Islet precursor cell (in vitro differentiated cells): ENCODE measurements at regions not wholly inside any gene's neighbourhood (a gene's known extent, or its start where the extent isn't known, plus 50 kb on each side); places are given as distances from the start of the nearest gene placed in this dataset.
"Not testable (repeated sequence)": the region's sequence is repeated elsewhere in the genome, so short reads cannot be mapped to it uniquely, and the experiment has no call there.

Source experiments
- DNase-seq: peaks from one replicate; pipeline ENCODE4 v3.0.0-alpha.2; 2018

DNA sequence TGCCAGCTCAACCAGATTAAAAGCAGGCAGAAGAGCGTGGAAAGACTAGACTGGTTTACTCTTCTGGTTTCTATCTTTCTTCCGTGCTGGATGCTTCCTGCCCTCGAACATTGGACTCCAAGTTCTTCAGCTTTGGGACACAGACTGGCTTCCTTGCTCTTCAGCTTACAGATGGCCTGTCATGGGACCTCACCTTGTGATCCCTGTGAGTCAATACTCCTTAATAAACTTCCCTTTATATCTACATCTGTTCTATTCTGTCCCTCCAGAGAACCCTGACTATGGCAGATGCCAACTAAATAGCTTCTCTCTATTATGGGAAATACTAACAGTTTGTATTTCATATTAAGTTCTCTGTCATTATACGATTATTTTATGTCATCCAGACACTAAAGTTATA lies 609.1 kb downstream of the LMO7 start:
- DNase-seq = no peak

DNA sequence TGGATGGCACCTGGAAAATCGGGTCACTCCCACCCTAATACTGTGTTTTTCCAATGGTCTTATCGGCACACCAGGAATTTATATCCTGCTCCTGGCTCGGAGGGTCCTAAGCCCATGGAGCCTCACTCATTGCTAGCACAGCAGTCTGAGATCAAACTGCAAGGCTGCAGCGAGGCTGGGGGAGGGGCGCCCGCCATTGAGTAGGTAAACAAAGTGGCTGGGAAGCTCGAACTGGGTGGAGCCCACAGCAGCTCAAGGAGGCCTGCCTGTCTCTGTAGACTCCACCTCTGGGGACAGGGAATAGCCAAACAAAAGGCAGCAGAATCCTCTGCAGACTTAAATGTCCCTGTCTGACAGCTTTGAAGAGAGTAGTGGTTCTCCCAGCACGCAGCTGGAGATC lies 607.0 kb downstream of the LMO7 start:
- DNase-seq = not testable (repeated sequence)

DNA sequence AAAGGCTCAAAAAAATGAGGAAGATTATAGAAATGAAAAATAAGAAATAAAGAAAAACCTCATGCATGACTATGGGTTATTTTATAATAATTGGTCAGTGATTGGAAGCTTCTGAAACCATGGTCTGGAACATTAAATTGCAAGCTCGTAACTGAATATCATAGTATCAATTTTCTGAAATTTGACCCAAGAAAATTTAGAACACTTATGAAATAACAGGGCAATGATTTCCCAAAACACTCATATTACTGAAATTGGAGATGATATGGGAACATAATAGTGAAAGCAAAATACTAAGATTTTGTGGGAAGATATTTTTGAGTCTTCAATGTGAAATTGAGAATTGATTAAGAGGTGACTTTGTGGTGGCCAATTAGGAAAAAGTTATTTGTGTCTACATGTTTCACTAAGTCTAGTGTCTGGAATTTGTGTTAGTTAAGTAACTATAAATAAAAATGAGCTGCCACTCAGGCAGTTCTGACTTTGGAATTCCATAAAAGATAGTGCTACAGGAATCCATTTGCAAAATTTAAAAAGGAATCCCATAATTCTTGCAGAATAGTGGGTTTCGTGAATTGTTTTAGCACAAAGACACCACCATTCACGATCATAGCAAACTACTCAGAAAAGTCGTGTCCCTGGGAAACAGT lies 603.0 kb downstream of the LMO7 start:
- no peak for DNase-seq

DNA sequence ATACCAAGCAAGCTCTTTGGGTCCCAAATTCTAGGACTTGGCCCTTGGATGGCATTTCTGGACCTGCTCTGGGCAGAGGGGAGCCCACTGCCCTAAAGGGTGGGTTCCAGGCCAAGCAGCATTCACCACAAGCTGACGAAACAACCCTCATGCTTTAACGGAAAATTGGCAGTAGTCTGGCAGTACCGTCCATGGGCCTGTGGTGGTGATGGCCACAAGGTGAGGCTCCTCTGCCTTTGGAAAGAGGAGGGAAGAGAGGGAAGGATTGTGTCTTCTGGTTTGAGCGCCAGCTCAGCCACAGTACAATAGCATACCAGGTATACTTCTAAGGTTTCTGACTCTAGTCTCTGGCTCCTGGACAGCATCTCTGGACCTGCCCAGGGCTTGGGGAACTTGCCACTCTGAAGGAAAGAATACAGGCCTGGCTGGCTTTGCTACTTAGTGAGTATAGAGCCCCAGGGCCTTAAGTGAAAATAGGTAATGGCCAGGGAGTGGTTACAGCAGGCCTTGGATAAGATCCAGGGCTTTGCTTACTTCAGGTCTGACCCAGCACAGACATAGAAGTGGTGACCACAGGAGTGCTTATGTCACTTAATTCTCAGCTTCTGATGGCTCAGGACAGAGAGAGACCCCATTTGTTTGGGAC lies 595.5 kb downstream of the LMO7 start:
- peak; percentile 94 for DNase-seq

DNA sequence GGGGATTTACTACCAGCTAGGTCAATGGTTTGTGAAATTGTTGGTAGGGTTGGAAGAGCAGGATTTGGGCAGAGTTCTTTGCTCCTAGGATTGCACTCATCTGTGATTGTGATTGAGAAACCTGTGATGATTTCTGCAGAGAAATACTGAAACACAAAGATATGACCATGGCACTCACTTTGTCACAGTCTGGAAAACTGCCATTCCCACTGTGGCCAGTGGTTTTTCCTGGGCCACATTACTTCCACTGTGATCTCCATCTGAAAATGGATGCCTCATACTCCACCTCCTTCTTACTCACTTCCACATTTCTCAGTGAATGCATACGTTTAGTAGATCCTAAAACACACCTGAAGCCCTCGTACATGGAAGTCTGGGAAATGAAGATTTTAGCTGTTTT lies 593.2 kb downstream of the LMO7 start:
- no peak for DNase-seq

DNA sequence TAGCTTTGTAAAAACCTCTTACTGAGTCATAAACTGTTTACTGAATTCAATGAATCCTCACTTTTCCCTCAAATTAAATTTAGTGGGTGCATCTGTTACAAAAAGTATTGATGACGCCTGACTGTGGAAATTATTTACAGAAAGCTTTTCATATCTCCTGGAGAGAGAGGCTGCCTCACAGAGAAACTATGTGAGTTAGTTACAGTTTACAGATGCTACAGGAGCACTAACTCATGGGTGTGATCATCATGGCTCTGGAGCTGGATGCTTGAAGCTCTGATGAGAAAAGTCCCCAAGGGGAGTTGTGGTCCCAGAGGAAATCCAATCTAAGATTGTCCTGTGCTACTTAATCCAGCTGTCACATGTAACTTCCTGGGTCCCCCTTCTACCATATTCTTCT lies 590.8 kb downstream of the LMO7 start:
- no peak for DNase-seq

DNA sequence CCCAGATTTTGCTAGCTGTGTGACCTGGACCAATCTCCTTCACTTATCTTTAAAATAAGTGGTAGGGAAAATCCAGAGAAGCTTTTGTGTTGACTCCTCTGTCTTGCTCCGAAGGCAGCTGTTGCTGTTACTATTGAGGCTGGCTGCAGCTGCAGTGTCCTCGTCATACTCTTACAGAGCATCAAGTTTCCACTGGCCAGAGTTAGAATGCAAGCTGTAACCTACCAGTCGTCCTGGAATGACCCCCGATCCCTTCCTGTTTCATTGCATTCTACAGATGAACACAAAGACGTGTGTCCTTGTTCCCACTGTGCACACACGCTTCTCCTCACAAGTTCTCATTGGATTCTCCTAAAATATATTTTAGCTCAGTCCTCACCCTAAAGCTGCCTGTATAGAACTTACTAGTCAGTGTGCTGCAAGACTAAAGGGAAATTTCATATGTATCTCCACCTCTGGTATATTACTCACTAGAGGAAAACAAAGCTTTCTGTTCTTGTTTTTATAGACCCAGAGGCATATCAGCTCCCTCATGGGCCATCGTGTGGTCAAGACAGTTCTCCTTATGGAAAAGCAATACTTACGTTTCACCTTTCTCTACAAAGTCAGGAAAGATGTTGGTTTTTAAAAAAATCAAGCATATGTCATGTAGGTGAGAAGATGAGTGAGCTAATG lies 589.8 kb downstream of the LMO7 start:
- DNase-seq = no peak

DNA sequence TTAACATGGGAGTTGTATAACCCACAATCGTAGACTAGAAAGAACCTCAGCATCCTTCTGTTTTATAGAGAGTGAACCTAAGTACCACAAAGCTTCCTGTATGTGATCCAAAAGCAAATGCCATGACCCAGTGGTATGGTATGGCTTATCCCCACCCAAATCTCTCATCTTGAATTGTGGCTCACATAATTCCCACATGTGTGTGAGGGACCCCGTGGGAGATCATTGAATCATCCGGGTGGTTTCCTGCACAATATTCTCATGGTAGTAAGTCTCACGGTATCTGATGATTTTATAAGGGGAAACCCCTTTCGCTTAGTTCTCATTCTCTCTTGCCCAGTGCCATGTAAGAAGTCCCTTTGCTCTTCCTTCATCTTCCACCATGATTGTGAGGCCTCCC lies 587.9 kb downstream of the LMO7 start:
- no peak for DNase-seq

DNA sequence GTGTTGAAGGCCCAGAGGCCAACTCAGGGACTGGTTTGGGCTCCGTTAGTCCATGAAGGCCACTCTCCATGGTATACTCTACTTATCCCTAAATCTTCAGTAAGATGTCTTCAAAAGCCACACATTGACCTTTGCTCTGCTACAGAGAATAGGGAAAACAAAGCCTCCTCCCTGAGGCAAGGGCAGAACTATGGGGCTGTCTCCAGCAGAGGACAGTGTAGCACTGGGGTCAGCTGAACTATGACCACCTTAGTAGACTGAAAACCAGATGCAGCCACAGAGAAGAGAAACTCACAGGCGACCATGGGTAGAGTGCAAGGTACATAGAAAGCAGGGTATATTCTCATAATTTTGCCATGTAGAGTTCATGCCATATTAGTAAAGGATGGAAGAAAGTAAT lies 587.4 kb downstream of the LMO7 start:
- DNase-seq = peak; percentile 59

DNA sequence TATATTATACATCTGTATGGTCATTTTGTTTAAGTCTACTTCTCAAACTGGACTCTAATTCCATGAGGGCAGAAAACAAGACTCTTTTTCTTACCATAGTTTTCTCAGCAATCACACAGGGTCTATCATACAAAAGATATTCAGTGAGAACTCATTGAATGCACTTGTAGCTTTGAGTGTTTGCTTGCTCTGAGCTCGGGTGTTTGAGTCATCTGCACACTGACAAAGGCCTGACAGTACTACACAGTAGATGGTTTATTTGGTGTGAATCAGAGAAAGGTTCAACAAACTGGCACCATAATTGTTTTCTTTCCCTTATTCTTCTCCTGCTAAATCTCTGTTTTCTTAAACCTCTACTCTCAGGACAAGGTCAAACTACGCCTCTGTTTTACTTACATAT lies 586.4 kb downstream of the LMO7 start:
- no peak for DNase-seq

DNA sequence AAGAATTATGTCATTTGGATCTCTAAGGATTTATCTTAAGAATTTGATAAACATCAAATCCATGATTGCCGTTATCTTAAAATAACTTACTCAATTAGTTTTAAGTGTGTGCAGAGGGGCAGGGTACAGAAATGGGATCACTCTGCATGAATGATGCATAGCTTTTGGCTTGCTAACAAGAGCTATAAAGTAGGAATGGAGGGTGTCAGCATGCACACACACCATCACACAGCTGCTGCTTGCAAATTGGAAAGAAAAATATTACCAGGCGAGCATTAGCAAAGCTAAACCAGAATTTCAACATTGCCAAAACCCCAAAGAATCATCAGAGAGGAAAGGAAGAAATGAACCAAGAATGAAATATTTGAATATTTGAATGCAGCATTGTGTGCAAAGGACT lies 580.6 kb downstream of the LMO7 start:
- DNase-seq = no peak

DNA sequence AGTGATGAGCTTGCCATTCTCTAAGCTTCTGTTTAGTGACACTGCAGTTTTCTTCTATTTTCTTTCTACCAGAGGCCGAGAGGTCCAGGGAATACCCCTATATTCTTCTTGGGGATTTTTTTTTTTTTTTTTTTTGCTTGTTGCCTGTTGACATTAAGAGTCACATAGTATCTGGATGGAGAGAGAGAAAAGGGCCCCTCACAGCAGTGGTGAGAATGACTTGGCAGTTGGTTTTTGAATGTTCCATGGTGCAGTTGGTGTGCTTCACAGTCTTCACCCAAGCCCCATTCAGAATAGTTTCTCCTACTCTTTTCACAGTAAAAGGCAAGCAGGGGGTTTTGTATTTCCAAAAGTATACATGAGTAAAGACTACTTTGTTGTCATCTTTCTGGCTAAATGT lies 577.9 kb downstream of the LMO7 start:
- DNase-seq = no peak

DNA sequence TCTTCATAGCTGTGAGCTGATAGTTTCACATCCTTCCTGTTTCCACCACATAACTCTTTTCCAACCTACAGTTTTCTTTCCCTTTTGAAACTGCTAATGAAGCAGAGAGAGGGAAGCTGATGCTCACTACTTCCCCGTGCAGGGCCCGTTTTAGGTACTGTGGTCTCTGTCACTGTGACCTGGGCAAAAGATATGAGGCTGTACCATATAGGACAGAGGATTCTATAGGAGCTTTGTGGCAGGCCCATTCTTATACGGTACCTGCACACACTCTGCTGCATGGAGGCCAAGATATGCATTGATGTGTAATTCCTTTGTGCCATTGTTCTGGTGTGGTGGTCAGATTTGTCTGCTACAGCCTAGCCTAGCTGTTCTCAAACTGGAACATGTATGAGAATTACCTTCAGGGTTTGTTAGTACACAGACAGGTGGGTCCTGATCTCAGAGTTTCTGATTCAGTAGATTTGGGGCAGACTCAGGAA lies 577.3 kb downstream of the LMO7 start:
- DNase-seq = no peak

DNA sequence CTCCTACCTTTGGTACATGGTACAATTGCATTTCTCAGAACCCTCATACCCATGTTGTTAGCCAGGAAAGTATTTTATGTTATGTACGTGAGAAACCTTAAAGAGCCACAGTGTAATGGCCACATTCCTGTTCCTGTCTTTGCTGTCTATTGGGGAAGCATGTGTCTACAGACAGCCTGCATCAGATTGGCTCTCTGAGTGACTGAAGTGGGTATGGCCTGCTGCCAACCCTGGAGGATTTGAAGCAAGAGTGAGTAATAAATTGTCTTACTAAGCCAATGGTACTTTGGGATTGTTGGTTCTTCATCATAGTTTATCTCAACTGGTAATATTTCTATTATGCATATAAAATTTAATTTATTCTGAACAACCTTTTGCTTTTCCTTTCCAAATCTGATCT lies 574.1 kb downstream of the LMO7 start:
- no peak for DNase-seq

DNA sequence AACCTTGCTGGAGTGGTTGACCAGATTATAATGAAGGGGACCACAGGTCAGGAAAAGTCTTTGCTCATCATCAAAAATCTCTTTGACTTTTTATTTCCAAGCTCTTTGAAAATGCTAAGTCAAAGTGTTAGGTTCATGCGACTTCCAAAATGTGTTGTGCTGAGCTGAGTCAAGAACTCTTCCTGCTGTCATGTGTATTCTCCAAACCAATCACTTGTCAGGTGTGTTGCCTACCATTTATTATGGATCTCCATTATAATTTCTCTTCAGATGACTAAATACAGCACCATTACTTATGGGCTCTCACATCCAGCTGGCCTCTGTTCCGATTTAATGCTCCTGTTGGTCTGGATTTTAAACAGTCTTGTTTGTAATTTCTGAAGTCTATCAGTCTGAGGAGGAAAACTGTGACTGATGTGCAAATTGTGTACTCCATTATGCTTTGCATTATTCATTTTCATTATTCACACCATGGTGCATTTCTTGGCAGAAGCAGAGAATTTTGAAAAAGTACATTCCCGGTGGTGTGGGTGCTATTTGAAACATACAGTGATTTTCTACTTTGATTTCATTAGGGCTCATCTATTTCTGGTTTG lies 562.5 kb downstream of the LMO7 start:
- DNase-seq = no peak

DNA sequence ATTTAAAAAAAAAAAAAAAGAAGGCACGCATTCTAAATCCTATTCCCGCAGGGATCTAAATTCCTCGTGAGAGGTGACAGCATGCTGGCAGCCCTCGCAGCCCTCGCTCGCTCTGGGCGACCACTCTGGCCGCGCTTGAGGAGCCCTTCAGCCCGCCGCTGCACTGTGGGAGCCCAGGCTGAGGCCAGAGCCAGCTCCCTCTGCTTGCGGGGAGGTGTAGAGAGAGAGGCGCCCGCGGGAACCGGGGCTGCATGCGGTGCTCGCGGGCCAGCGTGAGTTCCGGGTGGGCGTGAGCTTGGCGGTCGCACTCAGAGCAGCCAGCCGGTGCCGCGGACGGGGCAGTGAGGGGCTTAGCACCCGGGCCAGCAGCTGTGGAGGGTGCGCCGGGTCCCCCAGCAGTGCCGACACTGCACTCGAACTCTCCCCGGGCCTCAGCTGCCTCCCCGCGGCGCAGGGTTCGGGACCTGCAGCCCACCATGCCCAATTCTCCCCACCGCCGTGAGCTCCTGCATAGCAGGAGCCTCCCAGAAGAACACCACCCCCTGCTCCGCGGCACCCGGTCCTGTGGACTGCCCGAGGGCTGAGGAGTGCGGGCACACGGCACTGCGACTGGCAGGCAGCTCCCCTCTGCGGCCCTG lies 553.9 kb downstream of the LMO7 start:
- DNase-seq = no peak

DNA sequence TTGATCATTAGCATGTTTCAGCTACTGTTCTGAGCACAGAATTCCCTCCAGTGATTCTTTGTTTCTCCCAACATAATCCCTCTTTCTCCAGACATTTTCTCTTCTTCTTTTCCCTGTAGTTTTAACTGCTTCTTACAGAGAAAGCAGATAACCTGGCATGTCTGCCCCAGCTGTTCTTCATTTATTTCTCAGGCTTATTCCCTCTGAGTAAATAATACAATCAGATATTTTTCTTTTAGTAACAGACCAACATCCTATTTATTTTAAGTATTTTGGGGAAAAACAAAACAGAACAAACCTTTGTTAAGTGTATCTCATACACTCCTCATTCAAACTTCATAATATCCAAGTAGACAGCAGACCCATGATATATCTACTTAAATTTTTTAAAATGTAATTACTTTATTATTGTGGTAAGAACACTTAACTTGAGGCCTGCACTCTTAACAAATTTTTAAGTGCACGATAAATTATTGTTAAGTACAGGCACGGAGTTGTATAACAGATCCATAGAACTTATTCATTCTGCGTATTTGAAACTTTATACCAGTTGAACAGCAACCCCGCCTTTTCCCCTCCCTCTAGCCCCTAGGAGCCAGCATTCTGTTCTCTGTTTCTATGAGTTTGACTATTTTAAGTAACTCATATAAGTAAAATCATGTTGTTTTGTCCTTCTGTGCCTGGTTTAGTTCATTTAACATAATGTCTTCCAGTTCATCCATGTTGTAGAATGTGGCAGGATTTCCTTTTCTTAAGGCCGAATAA lies 540.0 kb downstream of the LMO7 start:
- DNase-seq = no peak

DNA sequence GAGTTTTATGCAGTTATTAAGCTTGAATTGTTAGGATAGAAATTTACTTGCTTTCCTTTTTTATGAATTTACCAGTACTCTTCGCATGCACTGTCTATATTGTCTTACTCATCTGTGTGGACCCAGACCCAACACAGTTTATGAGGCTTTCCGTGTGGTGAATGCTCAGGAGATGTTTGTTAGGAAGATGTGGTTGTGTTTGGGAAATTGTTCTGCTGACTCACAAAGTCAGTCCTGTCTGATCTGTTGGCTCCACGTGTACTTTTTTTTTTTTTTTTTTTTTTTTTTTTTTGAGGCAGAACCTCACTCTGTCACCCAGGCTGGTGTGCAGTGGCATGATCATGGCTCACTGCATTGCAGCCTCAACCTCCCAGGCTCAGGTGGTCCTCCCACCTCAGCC lies 532.5 kb downstream of the LMO7 start:
- DNase-seq = no peak

DNA sequence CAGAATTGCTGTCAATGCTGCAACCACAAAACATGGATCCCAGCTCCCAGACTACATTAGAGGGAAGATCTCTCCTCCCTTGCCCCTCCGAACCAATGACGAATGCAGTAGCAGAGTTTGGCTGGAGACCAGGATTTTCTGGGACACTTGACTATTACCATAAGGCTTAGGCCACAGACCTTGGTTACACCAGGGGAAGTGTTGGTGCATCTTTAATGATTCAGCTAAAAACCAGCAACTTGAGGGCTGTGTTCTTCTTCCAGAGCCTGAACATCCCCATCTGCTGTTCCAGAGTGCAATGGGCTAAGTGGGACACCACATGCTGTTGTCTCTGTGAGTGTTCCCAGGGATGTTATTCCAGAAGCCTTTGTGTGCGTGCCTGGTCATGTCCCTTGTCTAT lies 528.2 kb downstream of the LMO7 start:
- no peak for DNase-seq

DNA sequence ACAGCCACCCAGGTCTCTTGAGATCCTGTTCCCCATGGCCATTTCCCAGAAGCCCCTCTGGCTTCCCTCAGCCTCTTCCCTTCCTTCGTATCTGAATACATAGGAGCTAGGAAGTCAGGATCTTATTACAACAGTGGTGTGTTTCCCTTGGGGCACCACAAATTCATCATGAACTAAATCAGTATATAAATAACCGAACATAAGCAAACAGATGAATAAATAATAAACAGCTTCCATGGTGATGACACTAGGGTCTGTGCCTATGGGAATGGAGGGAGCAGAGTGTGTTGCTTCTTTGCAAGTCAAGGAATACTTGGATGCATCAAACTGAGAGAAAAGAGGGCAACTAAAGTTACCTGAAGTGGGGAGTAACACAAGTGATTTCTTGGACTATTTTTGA lies 527.6 kb downstream of the LMO7 start:
- no peak for DNase-seq

DNA sequence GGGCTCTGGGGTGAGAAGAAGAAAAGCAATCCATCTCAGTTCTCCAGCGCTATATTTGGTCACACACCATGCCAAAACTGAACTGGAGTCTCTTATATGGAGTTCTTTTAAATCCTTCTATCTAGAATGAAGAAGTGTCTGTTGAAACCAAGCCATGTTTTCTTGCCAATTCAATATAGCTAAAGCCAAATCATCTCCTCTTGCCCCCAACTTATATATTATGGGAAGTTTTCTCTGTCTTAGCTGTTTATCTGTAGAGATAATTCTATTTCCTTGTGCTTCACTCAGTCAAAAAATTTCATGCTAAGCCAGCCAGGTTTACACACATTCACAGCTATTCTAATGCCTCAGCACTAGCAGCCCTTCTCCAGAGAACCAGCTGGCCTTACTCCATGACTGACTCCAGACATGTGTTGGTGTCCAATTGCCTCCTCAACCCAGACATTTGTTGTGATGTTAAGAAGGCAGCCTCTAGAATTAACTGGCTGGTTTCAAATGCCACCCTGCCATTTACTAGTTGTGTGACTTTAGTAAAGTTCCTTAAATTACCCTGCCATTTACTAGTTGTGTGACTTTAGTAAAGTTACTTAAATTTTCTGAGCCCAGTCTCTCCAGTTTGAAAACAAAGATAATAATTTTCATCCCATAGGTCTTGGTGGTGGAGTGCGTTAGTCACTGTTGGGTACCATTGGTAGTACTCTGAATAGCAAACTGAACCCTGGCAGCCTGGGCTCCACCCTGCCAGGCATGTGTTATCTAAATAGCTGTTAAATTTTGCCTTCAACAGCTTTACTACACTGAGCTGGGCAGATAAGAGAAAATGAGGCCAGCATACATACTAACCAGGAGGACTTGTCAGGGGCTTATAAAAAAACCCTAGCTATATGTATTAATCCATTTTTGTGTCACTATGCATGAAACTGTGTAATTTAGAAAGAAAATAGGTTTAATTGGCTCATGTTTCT lies 525.1 kb downstream of the LMO7 start:
- DNase-seq = no peak

DNA sequence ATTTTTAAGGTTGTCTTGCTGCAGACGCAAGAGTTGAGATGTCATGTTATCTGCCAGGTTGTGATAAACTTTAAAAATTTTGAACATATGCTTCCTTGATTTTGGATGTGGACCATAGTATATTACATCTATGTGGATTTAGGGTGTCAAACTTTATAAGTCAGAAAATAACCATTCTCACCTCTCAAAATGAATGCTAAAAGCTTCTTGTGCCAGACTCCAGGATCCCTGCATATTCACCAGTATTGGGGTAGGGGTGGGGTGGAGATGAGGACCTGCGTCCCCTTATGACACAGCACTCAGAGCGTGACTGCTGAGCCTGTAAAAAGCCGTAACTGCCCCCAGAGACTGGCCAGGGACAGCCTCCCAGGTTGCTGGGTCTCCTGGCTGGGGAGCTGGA lies 524.4 kb downstream of the LMO7 start:
- DNase-seq = no peak
